ENCODE measurements at regions not wholly inside any gene's neighbourhood (a gene's known extent, or its start where the extent isn't known, plus 50 kb on each side); places are given as distances from the start of the nearest gene placed in this dataset.

DNA sequence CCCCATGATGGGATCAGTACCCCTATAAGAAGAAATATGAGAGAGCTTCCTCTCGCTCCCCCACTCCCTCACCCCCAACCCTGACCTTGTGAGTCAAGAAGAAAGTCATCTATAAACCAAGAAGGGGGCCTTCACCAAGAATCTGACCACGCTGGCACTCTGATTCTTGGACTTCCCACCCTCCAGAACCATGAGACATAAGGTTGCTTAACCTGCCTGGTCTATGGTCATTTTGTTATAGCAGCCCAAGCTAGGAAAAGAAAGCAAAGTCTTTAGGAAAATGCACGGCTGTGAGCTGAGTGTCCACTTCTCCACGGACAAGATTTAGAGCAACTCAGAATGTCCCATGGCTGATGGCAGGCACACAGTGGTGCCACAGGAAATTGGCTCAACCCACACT is 333.5 kb downstream of the SOX9 start:
- TF ChIP-seq CTCF (conservative IDR thresholded peaks at IDR 0.05; ENCODE audit: low read length) (no peak), EZH2phosphoT487 (IDR thresholded peaks at IDR 0.05; ENCODE audit: borderline replicate concordance) (no peak)

Data from Loucy (cell line).